ENCODE measurements at regions not wholly inside any gene's neighbourhood (a gene's known extent, or its start where the extent isn't known, plus 50 kb on each side); places are given as distances from the start of the nearest gene placed in this dataset.

DNA sequence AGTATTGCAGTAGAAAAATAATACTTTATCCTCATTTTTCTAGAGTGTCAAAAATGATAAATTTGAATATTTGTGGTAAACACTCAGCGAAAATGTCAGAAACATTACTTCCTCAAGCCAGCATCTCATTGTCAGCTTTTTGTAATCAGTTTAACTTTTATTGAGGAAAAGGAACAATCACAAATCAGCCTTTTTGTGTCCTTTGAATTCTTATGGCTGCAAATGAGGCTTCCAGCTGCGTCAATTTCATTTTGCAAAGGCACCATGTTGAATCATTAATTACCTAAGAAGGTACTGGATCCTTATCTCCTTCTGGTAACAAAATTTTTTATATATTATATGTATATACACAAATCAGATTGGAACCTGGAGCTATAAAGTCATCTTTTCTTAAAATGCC lies 442.6 kb upstream of the CPEB2 start:
- Histone ChIP-seq H3K9me3 (no peaks in the 10 kb centered on the region), H3K27ac (no peak overlapping the region), H3K4me1 (no peaks in the 10 kb centered on the region), H3K27me3 (no peaks in the 10 kb centered on the region), H3K4me3 (no peak overlapping the region), H3K36me3 (no peaks in the 10 kb centered on the region)
- 85% methylated on average over 2 of the region's 2 CpGs for WGBS
- no peak for DNase-seq (ENCODE audit: low spot score in 2 of 2)
- TF ChIP-seq EP300 (IDR thresholded peaks at IDR 0.05): no peak
- no peak for TF ChIP-seq POLR2AphosphoS5 (IDR thresholded peaks at IDR 0.05)
- no peak for TF ChIP-seq POLR2A (IDR thresholded peaks at IDR 0.05)
- no peak for TF ChIP-seq CTCF (IDR thresholded peaks at IDR 0.05)

DNA sequence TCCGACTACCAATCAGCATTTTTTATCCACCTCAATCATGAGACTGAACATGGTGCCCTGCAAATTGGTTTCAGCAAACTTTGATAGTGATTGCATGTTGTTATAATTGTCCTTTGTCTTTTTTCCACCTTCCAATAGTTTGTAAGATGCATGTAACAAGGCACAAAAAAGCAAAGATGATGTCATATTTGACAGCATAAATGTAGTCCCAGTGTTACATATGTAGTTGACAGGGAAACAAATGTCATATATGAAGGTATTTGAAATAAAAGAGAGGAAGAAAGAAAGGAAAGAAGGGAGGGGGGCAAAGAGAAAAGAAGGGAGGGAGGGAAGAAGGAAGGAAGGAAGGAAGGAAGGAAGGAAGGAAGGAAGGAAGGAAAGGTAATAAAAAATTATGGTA lies 441.7 kb upstream of the CPEB2 start:
- Histone ChIP-seq H3K4me1 (no peaks in the 10 kb centered on the region), H3K36me3 (no peaks in the 10 kb centered on the region), H3K27me3 (no peaks in the 10 kb centered on the region), H3K9me3 (no peaks in the 10 kb centered on the region), H3K4me3 (no peak overlapping the region), H3K27ac (no peak overlapping the region)
- TF ChIP-seq CTCF (IDR thresholded peaks at IDR 0.05): no peak
- TF ChIP-seq POLR2AphosphoS5 (IDR thresholded peaks at IDR 0.05): no peak
- TF ChIP-seq POLR2A (IDR thresholded peaks at IDR 0.05): no peak
- no peak for TF ChIP-seq EP300 (IDR thresholded peaks at IDR 0.05)
- no peak for DNase-seq (ENCODE audit: low spot score in 2 of 2)
- 85% methylated on average over 1 of the region's 1 CpG for WGBS

- DNase-seq (ENCODE audit: low spot score in 2 of 2): no peak
- no peaks in the 10 kb centered on the region for H3K36me3 ChIP-seq
- no peaks in the 10 kb centered on the region for H3K9me3 ChIP-seq
- H3K27ac ChIP-seq: no peak overlapping the region
- 50% methylated on average over 3 of the region's 3 CpGs for WGBS
- H3K27me3 ChIP-seq: no peaks in the 10 kb centered on the region
- TF ChIP-seq EP300 (IDR thresholded peaks at IDR 0.05) (no peak), POLR2A (IDR thresholded peaks at IDR 0.05) (no peak), POLR2AphosphoS5 (IDR thresholded peaks at IDR 0.05) (no peak), CTCF (IDR thresholded peaks at IDR 0.05) (no peak)
- no peaks in the 10 kb centered on the region for H3K4me1 ChIP-seq
- H3K4me3 ChIP-seq: no peak overlapping the region
These were observed 439.4 kb upstream of the CPEB2 start for GRCh38 chr4:14562901-14563300.

DNA sequence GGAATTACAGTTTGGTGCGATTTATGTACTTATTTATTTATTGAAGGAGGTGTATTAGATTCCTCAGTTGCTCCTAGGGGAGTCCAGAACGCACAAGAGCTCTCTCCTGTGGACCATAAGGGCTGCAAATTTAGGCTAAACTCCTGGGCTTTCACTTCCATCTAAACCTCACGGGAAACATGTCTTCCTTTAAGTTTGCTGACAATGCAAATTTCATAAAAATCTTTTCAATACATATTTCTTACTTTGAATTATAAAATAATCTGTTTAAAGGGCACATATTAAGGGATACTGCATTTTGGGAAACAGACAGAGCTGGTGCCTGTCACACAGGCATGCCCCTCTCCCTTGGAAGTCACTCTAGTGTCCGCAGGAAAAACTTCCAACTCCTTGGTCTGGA lies 438.0 kb upstream of the CPEB2 start:
- Histone ChIP-seq H3K9me3 (no peaks in the 10 kb centered on the region), H3K4me3 (no peak overlapping the region), H3K36me3 (no peaks in the 10 kb centered on the region), H3K27ac (no peak overlapping the region), H3K27me3 (no peaks in the 10 kb centered on the region), H3K4me1 (no peaks in the 10 kb centered on the region)
- no peak for DNase-seq (ENCODE audit: low spot score in 2 of 2)
- TF ChIP-seq CTCF (IDR thresholded peaks at IDR 0.05) (no peak), POLR2AphosphoS5 (IDR thresholded peaks at IDR 0.05) (no peak), EP300 (IDR thresholded peaks at IDR 0.05) (no peak), POLR2A (IDR thresholded peaks at IDR 0.05) (no peak)
- 79% methylated on average over 4 of the region's 4 CpGs for WGBS

- no peak for TF ChIP-seq POLR2A (IDR thresholded peaks at IDR 0.05)
- no peak for TF ChIP-seq POLR2AphosphoS5 (IDR thresholded peaks at IDR 0.05)
- TF ChIP-seq EP300 (IDR thresholded peaks at IDR 0.05): no peak
- TF ChIP-seq CTCF (IDR thresholded peaks at IDR 0.05): no peak
- H3K4me3 ChIP-seq: no peak overlapping the region
- H3K36me3 ChIP-seq: no peaks in the 10 kb centered on the region
- H3K4me1 ChIP-seq: no peaks in the 10 kb centered on the region
- H3K9me3 ChIP-seq: no peaks in the 10 kb centered on the region
- no peak for DNase-seq (ENCODE audit: low spot score in 2 of 2)
- no peak overlapping the region for H3K27ac ChIP-seq
- no peaks in the 10 kb centered on the region for H3K27me3 ChIP-seq
These were observed 435.8 kb upstream of the CPEB2 start for GRCh38 chr4:14566518-14566917.
